ENCODE measurements at regions not wholly inside any gene's neighbourhood (a gene's known extent, or its start where the extent isn't known, plus 50 kb on each side); places are given as distances from the start of the nearest gene placed in this dataset.

- H3K27ac ChIP-seq, result no peak overlapping the region
- no peak for DNase-seq (ENCODE audit: low read depth, low spot score)
Measured at GRCh38 chr9:107975426-107976010, 485.9 kb upstream of the KLF4 start.

GRCh38 chr9:107973451-107973850 lies 483.9 kb upstream of the KLF4 start:
- H3K27ac ChIP-seq, result peak overlapping the region; percentile 53
- DNase-seq (ENCODE audit: low read depth, low spot score), result peak; percentile 12

GRCh38 chr9:107972346-107972745 lies 482.8 kb upstream of the KLF4 start:
- H3K27ac ChIP-seq, result no peak overlapping the region
- no peak for DNase-seq (ENCODE audit: low read depth, low spot score)

- no peak overlapping the region for H3K27ac ChIP-seq
- no peak for DNase-seq (ENCODE audit: low read depth, low spot score)
Measured at GRCh38 chr9:107971241-107971640, 481.7 kb upstream of the KLF4 start.

DNA sequence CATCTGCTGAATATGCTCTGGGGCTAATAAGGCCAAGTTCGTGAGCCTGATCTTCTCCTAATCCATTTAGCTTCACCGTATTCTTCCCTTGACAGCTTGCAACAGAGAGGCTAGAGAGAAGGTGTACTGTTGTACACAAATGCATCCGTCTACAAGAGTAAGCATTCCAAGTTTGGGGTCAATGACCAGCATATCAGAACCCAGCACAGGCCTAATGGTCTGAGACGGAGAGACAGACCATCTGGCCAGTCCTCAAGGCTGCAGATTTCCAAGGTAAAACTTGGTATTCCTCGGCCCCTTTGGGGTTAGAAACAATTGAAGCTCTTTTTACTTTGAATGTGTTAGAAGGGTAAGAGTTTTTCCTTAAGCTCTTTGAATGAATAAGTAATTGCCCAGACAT lies 481.2 kb upstream of the KLF4 start:
- H3K27ac ChIP-seq, result no peak overlapping the region
- DNase-seq (ENCODE audit: low read depth, low spot score), result no peak

- no peak for DNase-seq (ENCODE audit: low read depth, low spot score)
- no peak overlapping the region for H3K27ac ChIP-seq
Measured at GRCh38 chr9:107969727-107970126, 480.2 kb upstream of the KLF4 start.

DNA sequence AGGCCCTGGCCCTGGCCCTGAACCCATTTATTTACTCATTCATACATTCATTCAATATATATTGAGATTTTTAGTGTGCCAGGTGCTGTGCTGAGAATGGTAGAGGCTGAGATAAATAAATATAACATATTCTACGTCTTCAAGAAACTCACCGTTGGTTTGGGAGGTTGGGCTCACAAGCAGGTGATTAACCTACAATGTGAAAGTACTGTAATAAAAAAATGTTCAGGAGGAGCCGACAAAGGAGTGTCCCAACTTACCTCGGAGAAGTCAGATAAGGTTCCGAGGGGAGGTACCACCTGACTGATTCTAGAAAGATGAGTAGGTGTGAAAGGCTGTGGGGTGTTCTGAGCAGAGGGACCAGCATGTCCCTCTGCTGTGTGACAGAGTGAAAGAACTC lies 479.6 kb upstream of the KLF4 start:
- H3K27ac ChIP-seq, result no peak overlapping the region
- DNase-seq (ENCODE audit: low read depth, low spot score), result no peak

DNA sequence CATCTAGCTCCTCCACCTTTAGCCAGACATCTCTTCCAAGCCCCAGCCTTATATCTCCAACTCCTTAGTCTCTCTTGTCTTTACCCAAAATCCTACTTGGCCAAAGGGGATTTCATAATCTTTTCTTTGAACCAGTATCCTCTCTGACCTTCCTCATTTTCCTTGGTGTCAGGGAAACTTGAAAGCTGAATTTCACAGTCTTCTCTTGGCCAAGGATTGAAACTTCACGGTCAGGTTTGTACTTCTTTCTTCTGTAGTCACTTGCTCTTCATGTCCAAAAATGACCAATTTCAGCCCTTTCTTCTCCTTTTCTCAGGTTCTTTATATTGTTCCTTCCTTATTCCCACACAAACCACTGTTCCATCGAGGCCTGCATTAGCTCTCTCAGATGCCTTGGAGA lies 473.7 kb upstream of the KLF4 start:
- DNase-seq (ENCODE audit: low read depth, low spot score), result no peak
- no peak overlapping the region for H3K27ac ChIP-seq

GRCh38 chr9:107960916-107961315 lies 471.3 kb upstream of the KLF4 start:
- no peak overlapping the region for H3K27ac ChIP-seq
- DNase-seq (ENCODE audit: low read depth, low spot score), result no peak

GRCh38 chr9:107954312-107954711 lies 464.7 kb upstream of the KLF4 start:
- no peak overlapping the region for H3K27ac ChIP-seq
- no peak for DNase-seq (ENCODE audit: low read depth, low spot score)

GRCh38 chr9:107953556-107954125 lies 464.1 kb upstream of the KLF4 start:
- H3K27ac ChIP-seq, result no peak overlapping the region
- no peak for DNase-seq (ENCODE audit: low read depth, low spot score)

GRCh38 chr9:107952773-107953172 lies 463.2 kb upstream of the KLF4 start:
- DNase-seq (ENCODE audit: low read depth, low spot score), result no peak
- no peak overlapping the region for H3K27ac ChIP-seq

DNA sequence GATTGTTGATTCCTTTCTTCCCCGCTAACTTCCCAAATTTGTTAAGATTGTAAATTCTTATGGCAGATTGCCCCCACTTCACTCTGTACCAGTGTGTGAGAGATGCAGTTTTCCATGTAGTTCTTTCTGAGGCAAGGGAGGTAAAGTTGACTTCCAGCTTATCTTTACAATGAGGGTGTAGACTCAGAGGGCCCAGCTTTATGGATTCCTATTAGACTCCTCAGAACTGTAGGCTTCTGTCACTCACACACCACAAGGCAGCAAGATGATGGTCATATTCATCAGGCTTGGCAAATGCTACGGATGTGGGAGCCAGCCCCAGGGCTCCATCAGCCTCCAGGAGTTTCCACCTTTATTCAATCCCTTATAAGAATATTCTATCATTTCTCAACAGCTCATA lies 461.9 kb upstream of the KLF4 start:
- no peak for DNase-seq (ENCODE audit: low read depth, low spot score)
- no peak overlapping the region for H3K27ac ChIP-seq

GRCh38 chr9:107949061-107949460 lies 459.5 kb upstream of the KLF4 start:
- DNase-seq (ENCODE audit: low read depth, low spot score), result no peak
- H3K27ac ChIP-seq, result no peak overlapping the region

DNA sequence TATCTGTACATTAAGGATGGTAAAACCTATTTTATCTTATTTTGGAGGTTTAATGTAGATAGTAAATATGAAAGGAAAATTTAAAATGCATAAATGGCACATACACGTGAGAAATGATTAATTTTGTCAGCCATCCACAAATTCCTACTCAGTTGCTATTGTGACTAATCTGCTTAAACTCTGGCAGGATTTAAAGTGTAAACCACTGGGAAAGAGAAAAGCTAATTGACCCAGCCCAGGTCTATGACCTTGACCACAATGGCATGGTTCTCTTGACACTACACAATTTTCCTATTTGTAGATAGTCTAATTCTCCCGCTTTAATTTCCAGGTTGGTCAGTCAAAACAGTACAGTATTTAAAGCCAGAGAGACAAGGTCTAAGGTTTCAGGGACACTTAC lies 459.0 kb upstream of the KLF4 start:
- DNase-seq (ENCODE audit: low read depth, low spot score), result no peak
- H3K27ac ChIP-seq, result no peak overlapping the region

- no peak overlapping the region for H3K27ac ChIP-seq
- DNase-seq (ENCODE audit: low read depth, low spot score), result no peak
Measured at GRCh38 chr9:107948086-107948485, 458.5 kb upstream of the KLF4 start.

DNA sequence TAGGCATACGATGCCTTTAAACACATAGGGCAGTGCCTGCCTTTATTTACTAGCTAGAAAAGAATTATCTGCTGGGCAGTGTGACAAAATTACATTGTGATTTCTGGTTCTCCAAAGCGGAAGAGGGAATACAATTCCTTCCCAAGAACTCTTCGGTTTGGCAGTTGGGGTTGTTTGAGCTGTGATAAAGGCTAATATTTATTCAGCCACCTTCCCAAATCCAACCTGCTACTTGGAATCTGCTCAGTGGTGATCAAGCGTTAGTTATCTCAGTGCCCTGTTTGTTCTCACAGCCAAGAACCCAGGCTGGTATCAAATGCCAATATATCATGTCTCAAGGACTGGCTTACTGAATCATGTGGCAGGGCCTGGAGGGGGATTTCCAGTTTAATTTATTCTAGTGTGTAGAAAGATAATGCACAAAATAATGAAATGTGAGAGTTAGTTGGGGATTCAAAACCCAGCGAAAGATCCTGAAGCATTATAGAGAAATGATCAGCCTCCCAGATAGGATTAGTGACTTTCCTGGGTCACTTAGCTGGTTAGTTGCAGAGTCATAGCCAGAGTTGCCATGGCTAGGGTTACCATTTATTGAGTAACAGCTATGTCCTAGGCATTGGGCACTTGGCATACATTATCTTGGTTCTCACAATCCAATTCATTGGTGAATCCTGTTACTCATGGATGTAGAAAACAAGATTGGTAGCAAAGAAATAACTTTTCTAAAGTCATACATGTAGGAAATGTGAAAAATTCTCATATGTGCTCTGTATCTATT lies 457.0 kb upstream of the KLF4 start:
- no peak for DNase-seq (ENCODE audit: low read depth, low spot score)

GRCh38 chr9:107945961-107946360 lies 456.4 kb upstream of the KLF4 start:
- no peak for DNase-seq (ENCODE audit: low read depth, low spot score)
- H3K27ac ChIP-seq, result no peak overlapping the region

More for the DNA sequence above, 457.0 kb upstream of the KLF4 start:
- H3K27ac ChIP-seq, result no peak overlapping the region

DNA sequence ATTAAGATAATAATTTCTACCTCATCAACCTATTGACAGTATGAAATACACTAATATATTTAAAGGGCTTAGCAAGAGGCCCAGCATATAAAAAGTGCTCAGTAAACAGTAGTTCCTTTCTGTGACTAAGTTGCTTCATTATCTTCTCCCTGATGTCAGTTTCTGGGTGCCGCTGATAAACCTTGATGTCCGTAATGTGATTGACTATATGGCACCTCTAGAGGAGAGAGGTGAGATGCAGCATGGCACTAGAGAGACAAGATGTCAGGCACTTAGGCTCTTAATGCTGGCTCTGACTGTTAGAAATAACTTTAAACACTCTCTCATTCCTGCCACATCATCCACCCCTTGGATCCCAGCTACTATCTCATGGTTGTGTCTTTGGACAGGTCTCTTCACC lies 455.9 kb upstream of the KLF4 start:
- DNase-seq (ENCODE audit: low read depth, low spot score), result no peak
- no peak overlapping the region for H3K27ac ChIP-seq

- no peak for DNase-seq (ENCODE audit: low read depth, low spot score)
- H3K27ac ChIP-seq, result no peak overlapping the region
Measured at GRCh38 chr9:107944387-107944786, 454.8 kb upstream of the KLF4 start.

DNA sequence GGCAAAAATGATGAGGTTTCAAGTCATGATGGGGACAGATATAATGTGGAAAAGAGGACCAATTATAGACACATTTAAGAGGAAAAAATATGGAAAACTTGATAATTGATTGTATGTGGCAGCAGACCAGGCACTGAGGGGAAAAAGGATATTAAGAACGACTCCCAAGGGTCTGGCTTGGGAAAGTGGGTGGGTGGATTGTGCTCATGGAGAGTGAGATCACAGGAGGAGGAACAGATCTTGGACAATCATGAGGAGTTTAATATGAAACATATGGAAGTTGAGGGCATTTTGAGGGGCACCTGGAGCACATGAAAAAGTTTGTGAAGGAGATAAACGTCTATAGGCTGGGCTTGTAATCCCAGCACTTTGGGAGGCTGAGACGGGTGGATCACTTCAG lies 454.3 kb upstream of the KLF4 start:
- DNase-seq (ENCODE audit: low read depth, low spot score), result no peak
- H3K27ac ChIP-seq, result no peak overlapping the region

DNA sequence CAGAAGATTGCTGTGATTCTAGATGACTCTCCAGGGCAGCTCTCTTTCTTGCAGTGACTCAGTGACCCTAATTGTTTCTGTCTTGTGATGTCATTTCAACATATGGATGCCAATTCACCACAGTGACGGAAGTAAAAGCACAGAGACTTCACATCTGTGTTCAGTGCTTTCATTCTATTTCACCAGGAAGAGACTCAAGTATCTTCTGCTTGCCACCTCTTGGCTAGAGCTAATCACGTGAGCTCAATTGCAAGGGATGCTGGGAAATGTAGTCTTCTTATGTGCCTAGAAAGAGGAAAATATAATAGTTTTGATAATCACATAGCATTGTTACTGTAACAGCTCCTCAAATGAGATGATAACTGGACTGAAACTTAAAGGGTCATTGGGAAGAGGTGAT lies 453.3 kb upstream of the KLF4 start:
- DNase-seq (ENCODE audit: low read depth, low spot score), result no peak

More for the DNA sequence above, 453.3 kb upstream of the KLF4 start:
- peak overlapping the region; percentile 9 for H3K27ac ChIP-seq

All from epithelial cell of prostate (primary cell).